ENCODE measurements at regions not wholly inside any gene's neighbourhood (a gene's known extent, or its start where the extent isn't known, plus 50 kb on each side); places are given as distances from the start of the nearest gene placed in this dataset.

GRCh38 chr9:83182071-83182470 is 119.1 kb upstream of the RASEF start:
- Histone ChIP-seq H3K27me3 (ENCODE audit: low read depth) (no peaks in the 10 kb centered on the region), H3K4me3 (no peak overlapping the region), H3K9me3 (replicated peaks) (peaks cover 6% of the 10 kb centered on the region), H3K36me3 (no peaks in the 10 kb centered on the region), H3K27ac (replicated peaks) (no peak overlapping the region), H3K4me1 (peaks cover 12% of the 10 kb centered on the region)
- TF ChIP-seq CTCF (IDR thresholded peaks at IDR 0.05; ENCODE audit: borderline replicate concordance), result no peak
- DNase-seq, result no peak
- intact Hi-C loops (cut with micrococcal nuclease), result no loop called here

GRCh38 chr9:83178717-83179116 is 115.8 kb upstream of the RASEF start:
- Histone ChIP-seq H3K9me3 (replicated peaks) (peaks cover 28% of the 10 kb centered on the region), H3K27me3 (ENCODE audit: low read depth) (no peaks in the 10 kb centered on the region), H3K4me3 (no peak overlapping the region), H3K36me3 (no peaks in the 10 kb centered on the region), H3K27ac (replicated peaks) (no peak overlapping the region), H3K4me1 (no peaks in the 10 kb centered on the region)
- no peak for TF ChIP-seq CTCF (IDR thresholded peaks at IDR 0.05; ENCODE audit: borderline replicate concordance)
- intact Hi-C loops (cut with micrococcal nuclease), result no loop called here
- no peak for DNase-seq

- Histone ChIP-seq H3K27ac (replicated peaks) (no peak overlapping the region), H3K36me3 (no peaks in the 10 kb centered on the region), H3K4me1 (no peaks in the 10 kb centered on the region), H3K4me3 (no peak overlapping the region), H3K27me3 (ENCODE audit: low read depth) (no peaks in the 10 kb centered on the region), H3K9me3 (replicated peaks) (peaks cover 38% of the 10 kb centered on the region)
- DNase-seq, result no peak
- intact Hi-C loops (cut with micrococcal nuclease), result no loop called here
- no peak for TF ChIP-seq CTCF (IDR thresholded peaks at IDR 0.05; ENCODE audit: borderline replicate concordance)
Observed at GRCh38 chr9:83177747-83178146, 114.8 kb upstream of the RASEF start.

- TF ChIP-seq CTCF (IDR thresholded peaks at IDR 0.05; ENCODE audit: borderline replicate concordance), result no peak
- Histone ChIP-seq H3K4me3 (no peak overlapping the region), H3K27me3 (ENCODE audit: low read depth) (no peaks in the 10 kb centered on the region), H3K4me1 (no peaks in the 10 kb centered on the region), H3K9me3 (replicated peaks) (peaks cover 36% of the 10 kb centered on the region), H3K27ac (replicated peaks) (no peak overlapping the region), H3K36me3 (no peaks in the 10 kb centered on the region)
- DNase-seq, result no peak
- intact Hi-C loops (cut with micrococcal nuclease), result no loop called here
Observed at GRCh38 chr9:83167126-83167525, 104.2 kb upstream of the RASEF start.

GRCh38 chr9:83166372-83166771 is 103.4 kb upstream of the RASEF start:
- H3K4me3 ChIP-seq, result no peak overlapping the region
- H3K27me3 ChIP-seq (ENCODE audit: low read depth), result no peaks in the 10 kb centered on the region
- no peak for TF ChIP-seq CTCF (IDR thresholded peaks at IDR 0.05; ENCODE audit: borderline replicate concordance)
- H3K27ac ChIP-seq (replicated peaks), result no peak overlapping the region
- intact Hi-C loops (cut with micrococcal nuclease), result no loop called here
- peaks cover 28% of the 10 kb centered on the region for H3K9me3 ChIP-seq (replicated peaks)
- H3K36me3 ChIP-seq, result no peaks in the 10 kb centered on the region
- no peaks in the 10 kb centered on the region for H3K4me1 ChIP-seq
- DNase-seq, result no peak

GRCh38 chr9:83155733-83156132 is 92.8 kb upstream of the RASEF start:
- H3K9me3 ChIP-seq (replicated peaks), result no peaks in the 10 kb centered on the region
- no peaks in the 10 kb centered on the region for H3K36me3 ChIP-seq
- H3K4me3 ChIP-seq, result no peak overlapping the region
- H3K27me3 ChIP-seq (ENCODE audit: low read depth), result no peaks in the 10 kb centered on the region
- intact Hi-C loops (cut with micrococcal nuclease), result no loop called here
- no peak for TF ChIP-seq CTCF (IDR thresholded peaks at IDR 0.05; ENCODE audit: borderline replicate concordance)
- no peak overlapping the region for H3K27ac ChIP-seq (replicated peaks)
- H3K4me1 ChIP-seq, result no peaks in the 10 kb centered on the region
- no peak for DNase-seq

Data from left ventricle myocardium inferior (tissue), 1 donor.